ENCODE measurements at regions not wholly inside any gene's neighbourhood (a gene's known extent, or its start where the extent isn't known, plus 50 kb on each side); places are given as distances from the start of the nearest gene placed in this dataset.
"Not testable (repeated sequence)": the region's sequence is repeated elsewhere in the genome, so short reads cannot be mapped to it uniquely, and the experiment has no call there.

- H3K27ac ChIP-seq (ENCODE audit: low read depth, low read length) = no peak overlapping the region
Measured at GRCh38 chr5:4027088-4027734, 431.6 kb downstream of the IRX1 start.

GRCh38 chr5:4028384-4028783 is 432.8 kb downstream of the IRX1 start:
- Histone ChIP-seq H3K4me1 (ENCODE audit: control insufficient read depth, insufficient read depth, low read length, unreplicated experiment) (no peaks in the 10 kb centered on the region), H3K27me3 (ENCODE audit: insufficient read depth, low read length) (no peaks in the 10 kb centered on the region), H3K36me3 (ENCODE audit: insufficient read depth, low read length) (no peaks in the 10 kb centered on the region), H3K27ac (ENCODE audit: low read depth, low read length) (no peak overlapping the region), H2AFZ (ENCODE audit: low read length, unreplicated experiment) (no peak overlapping the region), H3K79me2 (ENCODE audit: control insufficient read depth, insufficient read depth, low read length, unreplicated experiment) (no peaks in the 10 kb centered on the region), H3K4me3 (ENCODE audit: low read depth, low read length) (no peak overlapping the region)

More at GRCh38 chr5:4027088-4027734, 431.6 kb downstream of the IRX1 start:
- Histone ChIP-seq H3K79me2 (ENCODE audit: control insufficient read depth, insufficient read depth, low read length, unreplicated experiment) (no peaks in the 10 kb centered on the region), H3K4me1 (ENCODE audit: control insufficient read depth, insufficient read depth, low read length, unreplicated experiment) (no peaks in the 10 kb centered on the region), H3K4me3 (ENCODE audit: low read depth, low read length) (no peak overlapping the region), H3K36me3 (ENCODE audit: insufficient read depth, low read length) (no peaks in the 10 kb centered on the region), H3K27me3 (ENCODE audit: insufficient read depth, low read length) (no peaks in the 10 kb centered on the region), H2AFZ (ENCODE audit: low read length, unreplicated experiment) (no peak overlapping the region)

- H3K27me3 ChIP-seq (ENCODE audit: insufficient read depth, low read length); H2AFZ ChIP-seq (ENCODE audit: low read length, unreplicated experiment); H3K4me3 ChIP-seq (ENCODE audit: low read depth, low read length); H3K27ac ChIP-seq (ENCODE audit: low read depth, low read length); H3K79me2 ChIP-seq (ENCODE audit: control insufficient read depth, insufficient read depth, low read length, unreplicated experiment); H3K4me1 ChIP-seq (ENCODE audit: control insufficient read depth, insufficient read depth, low read length, unreplicated experiment); H3K36me3 ChIP-seq (ENCODE audit: insufficient read depth, low read length): not testable (repeated sequence)
Measured at GRCh38 chr5:4033546-4033945, 437.9 kb downstream of the IRX1 start.

- Histone ChIP-seq H3K36me3 (ENCODE audit: insufficient read depth, low read length) (no peaks in the 10 kb centered on the region), H3K27me3 (ENCODE audit: insufficient read depth, low read length) (no peaks in the 10 kb centered on the region), H3K27ac (ENCODE audit: low read depth, low read length) (no peak overlapping the region), H2AFZ (ENCODE audit: low read length, unreplicated experiment) (no peak overlapping the region), H3K4me3 (ENCODE audit: low read depth, low read length) (no peak overlapping the region), H3K4me1 (ENCODE audit: control insufficient read depth, insufficient read depth, low read length, unreplicated experiment) (no peaks in the 10 kb centered on the region), H3K79me2 (ENCODE audit: control insufficient read depth, insufficient read depth, low read length, unreplicated experiment) (no peaks in the 10 kb centered on the region)
Measured at GRCh38 chr5:4036861-4037260, 441.2 kb downstream of the IRX1 start.

GRCh38 chr5:4038994-4039393 is 443.4 kb downstream of the IRX1 start:
- Histone ChIP-seq H2AFZ (ENCODE audit: low read length, unreplicated experiment) (no peak overlapping the region), H3K4me1 (ENCODE audit: control insufficient read depth, insufficient read depth, low read length, unreplicated experiment) (no peaks in the 10 kb centered on the region), H3K36me3 (ENCODE audit: insufficient read depth, low read length) (no peaks in the 10 kb centered on the region), H3K4me3 (ENCODE audit: low read depth, low read length) (no peak overlapping the region), H3K27ac (ENCODE audit: low read depth, low read length) (no peak overlapping the region), H3K79me2 (ENCODE audit: control insufficient read depth, insufficient read depth, low read length, unreplicated experiment) (no peaks in the 10 kb centered on the region), H3K27me3 (ENCODE audit: insufficient read depth, low read length) (no peaks in the 10 kb centered on the region)

- H3K4me3 ChIP-seq (ENCODE audit: low read depth, low read length) = no peak overlapping the region
- no peaks in the 10 kb centered on the region for H3K4me1 ChIP-seq (ENCODE audit: control insufficient read depth, insufficient read depth, low read length, unreplicated experiment)
- H3K27ac ChIP-seq (ENCODE audit: low read depth, low read length) = no peak overlapping the region
- no peak overlapping the region for H2AFZ ChIP-seq (ENCODE audit: low read length, unreplicated experiment)
- H3K79me2 ChIP-seq (ENCODE audit: control insufficient read depth, insufficient read depth, low read length, unreplicated experiment) = no peaks in the 10 kb centered on the region
- H3K27me3 ChIP-seq (ENCODE audit: insufficient read depth, low read length) = no peaks in the 10 kb centered on the region
- no peaks in the 10 kb centered on the region for H3K36me3 ChIP-seq (ENCODE audit: insufficient read depth, low read length)
Measured at GRCh38 chr5:4042311-4042710, 446.7 kb downstream of the IRX1 start.

GRCh38 chr5:4043135-4043534 is 447.5 kb downstream of the IRX1 start:
- Histone ChIP-seq H3K4me3 (ENCODE audit: low read depth, low read length) (no peak overlapping the region), H2AFZ (ENCODE audit: low read length, unreplicated experiment) (no peak overlapping the region), H3K79me2 (ENCODE audit: control insufficient read depth, insufficient read depth, low read length, unreplicated experiment) (no peaks in the 10 kb centered on the region), H3K27me3 (ENCODE audit: insufficient read depth, low read length) (no peaks in the 10 kb centered on the region), H3K27ac (ENCODE audit: low read depth, low read length) (no peak overlapping the region), H3K4me1 (ENCODE audit: control insufficient read depth, insufficient read depth, low read length, unreplicated experiment) (no peaks in the 10 kb centered on the region), H3K36me3 (ENCODE audit: insufficient read depth, low read length) (no peaks in the 10 kb centered on the region)

GRCh38 chr5:4044881-4045280 is 449.2 kb downstream of the IRX1 start:
- Histone ChIP-seq H3K4me3 (ENCODE audit: low read depth, low read length) (no peak overlapping the region), H3K27ac (ENCODE audit: low read depth, low read length) (no peak overlapping the region)

GRCh38 chr5:4048398-4048797 is 452.8 kb downstream of the IRX1 start:
- no peaks in the 10 kb centered on the region for H3K79me2 ChIP-seq (ENCODE audit: control insufficient read depth, insufficient read depth, low read length, unreplicated experiment)
- no peaks in the 10 kb centered on the region for H3K27me3 ChIP-seq (ENCODE audit: insufficient read depth, low read length)
- H3K4me3 ChIP-seq (ENCODE audit: low read depth, low read length) = no peak overlapping the region
- H3K36me3 ChIP-seq (ENCODE audit: insufficient read depth, low read length) = no peaks in the 10 kb centered on the region
- H2AFZ ChIP-seq (ENCODE audit: low read length, unreplicated experiment) = no peak overlapping the region
- H3K27ac ChIP-seq (ENCODE audit: low read depth, low read length) = no peak overlapping the region
- H3K4me1 ChIP-seq (ENCODE audit: control insufficient read depth, insufficient read depth, low read length, unreplicated experiment) = no peaks in the 10 kb centered on the region

More at GRCh38 chr5:4044881-4045280, 449.2 kb downstream of the IRX1 start:
- Histone ChIP-seq H3K79me2 (ENCODE audit: control insufficient read depth, insufficient read depth, low read length, unreplicated experiment) (no peaks in the 10 kb centered on the region), H2AFZ (ENCODE audit: low read length, unreplicated experiment) (no peak overlapping the region), H3K4me1 (ENCODE audit: control insufficient read depth, insufficient read depth, low read length, unreplicated experiment) (no peaks in the 10 kb centered on the region), H3K36me3 (ENCODE audit: insufficient read depth, low read length) (no peaks in the 10 kb centered on the region), H3K27me3 (ENCODE audit: insufficient read depth, low read length) (no peaks in the 10 kb centered on the region)

- no peak overlapping the region for H3K27ac ChIP-seq (ENCODE audit: low read depth, low read length)
- H3K4me1 ChIP-seq (ENCODE audit: control insufficient read depth, insufficient read depth, low read length, unreplicated experiment) = no peaks in the 10 kb centered on the region
- H3K4me3 ChIP-seq (ENCODE audit: low read depth, low read length) = no peak overlapping the region
- no peaks in the 10 kb centered on the region for H3K27me3 ChIP-seq (ENCODE audit: insufficient read depth, low read length)
- H3K36me3 ChIP-seq (ENCODE audit: insufficient read depth, low read length) = no peaks in the 10 kb centered on the region
- no peak overlapping the region for H2AFZ ChIP-seq (ENCODE audit: low read length, unreplicated experiment)
- no peaks in the 10 kb centered on the region for H3K79me2 ChIP-seq (ENCODE audit: control insufficient read depth, insufficient read depth, low read length, unreplicated experiment)
Measured at GRCh38 chr5:4050203-4050602, 454.6 kb downstream of the IRX1 start.

GRCh38 chr5:4053136-4053535 is 457.5 kb downstream of the IRX1 start:
- Histone ChIP-seq H3K4me1 (ENCODE audit: control insufficient read depth, insufficient read depth, low read length, unreplicated experiment) (no peaks in the 10 kb centered on the region), H2AFZ (ENCODE audit: low read length, unreplicated experiment) (no peak overlapping the region), H3K27me3 (ENCODE audit: insufficient read depth, low read length) (no peaks in the 10 kb centered on the region), H3K79me2 (ENCODE audit: control insufficient read depth, insufficient read depth, low read length, unreplicated experiment) (no peaks in the 10 kb centered on the region), H3K36me3 (ENCODE audit: insufficient read depth, low read length) (no peaks in the 10 kb centered on the region), H3K27ac (ENCODE audit: low read depth, low read length) (no peak overlapping the region), H3K4me3 (ENCODE audit: low read depth, low read length) (no peak overlapping the region)

All from ACC112 (cell line).